ENCODE measurements at regions not wholly inside any gene's neighbourhood (a gene's known extent, or its start where the extent isn't known, plus 50 kb on each side); places are given as distances from the start of the nearest gene placed in this dataset.

- DNase-seq, result no peak
These were observed 174.4 kb upstream of the KIAA1217 start for GRCh38 chr10:24034571-24034970.

DNA sequence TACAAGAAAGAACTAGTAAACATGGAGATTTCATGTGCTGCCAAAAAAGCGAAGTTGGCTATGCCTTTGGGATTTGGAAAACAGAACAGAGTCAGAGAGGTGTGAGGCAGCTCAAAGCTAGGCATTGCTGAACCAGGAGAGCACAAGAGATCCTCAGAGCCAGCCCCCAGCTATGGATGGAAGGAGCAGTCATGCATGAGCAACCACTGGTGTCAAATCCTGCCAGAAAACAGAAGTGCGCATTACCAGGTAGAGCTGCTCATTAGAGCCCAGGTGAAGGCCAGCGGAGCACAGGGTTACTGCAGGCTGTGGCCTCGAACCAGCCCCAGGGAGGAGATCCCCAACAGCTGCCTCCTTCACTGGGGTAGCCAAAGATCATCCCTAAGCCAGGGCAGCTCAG, 173.2 kb upstream of the KIAA1217 start:
- DNase-seq, result no peak

DNA sequence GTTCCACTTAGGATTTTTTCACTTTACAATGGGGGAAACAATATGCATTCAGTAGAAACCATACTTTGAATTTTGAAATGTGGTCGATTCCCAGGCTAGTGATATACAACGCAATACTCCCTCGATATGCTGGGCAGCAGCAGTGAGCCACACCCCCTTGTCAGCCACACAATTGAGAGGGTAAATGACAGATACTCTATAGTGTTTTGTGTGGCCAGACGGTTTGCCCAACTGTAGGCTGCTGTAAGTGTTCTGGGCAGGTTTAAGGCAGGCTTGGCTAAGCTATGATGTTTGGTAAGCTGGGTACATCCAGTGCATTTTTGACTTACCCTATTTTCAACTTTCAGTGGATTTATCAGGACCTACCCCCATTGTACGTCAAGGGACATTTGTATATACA, 169.6 kb upstream of the KIAA1217 start:
- DNase-seq, result no peak

- DNase-seq, result no peak
These were observed 169.0 kb upstream of the KIAA1217 start for GRCh38 chr10:24039897-24040296.

- DNase-seq, result peak; percentile 29
These were observed 167.9 kb upstream of the KIAA1217 start for GRCh38 chr10:24041034-24041433.

- DNase-seq, result no peak
These were observed 167.1 kb upstream of the KIAA1217 start for GRCh38 chr10:24041834-24042233.

DNA sequence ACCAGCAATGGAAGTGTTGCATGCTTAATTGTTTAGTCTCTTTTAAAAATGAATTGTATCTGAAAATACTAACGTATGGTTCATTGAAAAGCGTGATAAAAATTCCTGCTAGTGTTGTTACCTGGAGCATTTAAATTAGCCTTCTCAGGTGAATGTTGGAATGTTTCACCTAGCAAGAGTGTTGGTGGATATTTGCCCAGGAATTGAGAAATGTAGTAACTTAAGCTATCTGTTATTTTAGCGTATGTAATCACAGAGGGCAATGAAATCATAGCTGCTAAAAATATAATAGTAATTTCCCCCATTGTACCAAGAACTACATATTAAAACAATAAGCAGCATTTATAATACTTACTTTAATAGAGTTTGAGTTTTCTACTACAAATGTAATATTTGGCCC, 166.1 kb upstream of the KIAA1217 start:
- DNase-seq, result no peak

DNA sequence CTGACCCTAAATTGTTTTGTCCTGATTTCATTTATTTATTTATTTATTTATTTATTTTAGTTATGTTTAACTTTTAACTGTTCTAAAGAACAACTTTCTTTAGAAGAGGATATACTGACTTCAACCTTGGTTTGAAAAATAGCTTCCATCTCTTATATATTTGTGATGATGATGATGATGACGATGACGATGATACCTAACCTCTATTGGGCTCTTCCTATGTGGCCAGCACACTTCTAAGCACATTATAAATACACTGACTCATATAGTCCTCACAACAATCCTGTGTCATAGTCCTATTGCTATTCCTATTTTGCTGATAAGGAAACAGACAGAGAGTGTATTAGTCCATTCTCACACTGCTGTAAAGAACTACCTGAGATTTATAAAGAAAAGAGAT, 162.9 kb upstream of the KIAA1217 start:
- DNase-seq, result no peak

GRCh38 chr10:24047176-24047575, 161.8 kb upstream of the KIAA1217 start:
- DNase-seq, result no peak

- DNase-seq, result no peak
These were observed 154.5 kb upstream of the KIAA1217 start for GRCh38 chr10:24054421-24054820.

DNA sequence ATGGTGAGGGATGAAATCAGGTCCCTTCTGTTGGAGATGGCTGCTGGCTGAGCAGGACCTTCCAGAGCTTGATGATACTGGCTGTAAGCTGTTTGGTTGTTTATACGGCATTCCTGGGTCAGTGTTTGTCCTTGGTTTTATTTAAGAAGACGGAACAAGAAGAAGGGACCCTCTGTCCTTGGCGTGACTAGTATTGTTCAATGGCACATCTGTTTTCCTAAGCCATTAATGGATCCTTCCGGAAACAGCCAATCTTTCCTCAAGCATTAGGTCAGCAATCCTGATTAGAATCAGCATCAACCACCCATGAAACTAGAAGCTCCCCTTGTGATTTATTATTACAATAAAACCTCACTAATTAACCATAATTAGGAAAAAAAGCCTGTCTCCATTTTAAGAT, 128.7 kb upstream of the KIAA1217 start:
- no peak for DNase-seq

GRCh38 chr10:24086296-24087086, 122.4 kb upstream of the KIAA1217 start:
- DNase-seq, result peak; percentile 49

GRCh38 chr10:24091256-24091655, 117.7 kb upstream of the KIAA1217 start:
- DNase-seq, result no peak

- no peak for DNase-seq
These were observed 112.7 kb upstream of the KIAA1217 start for GRCh38 chr10:24096281-24096680.

DNA sequence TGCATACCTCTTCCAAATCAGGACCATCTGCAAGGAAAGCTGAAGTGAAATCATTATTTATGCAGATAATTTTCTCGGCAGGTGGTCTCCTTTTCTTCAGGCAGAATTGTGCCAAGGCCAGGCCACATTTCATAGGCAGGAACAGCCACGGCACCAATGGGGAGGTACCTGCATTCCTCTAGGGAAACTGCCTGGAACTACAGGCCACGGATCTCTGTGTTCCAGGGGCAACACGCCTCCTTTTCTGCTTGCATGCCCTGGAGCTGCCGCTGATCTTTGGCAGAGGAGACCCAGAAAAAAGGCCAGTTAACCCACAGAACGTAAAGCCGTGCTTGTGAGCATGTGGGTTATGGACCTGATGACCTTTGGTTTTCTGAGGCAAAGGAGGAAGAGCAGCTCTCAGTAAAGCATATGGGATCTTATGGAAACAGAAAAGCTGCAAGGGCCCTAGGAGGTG, 111.2 kb upstream of the KIAA1217 start:
- DNase-seq, result peak; percentile 69

DNA sequence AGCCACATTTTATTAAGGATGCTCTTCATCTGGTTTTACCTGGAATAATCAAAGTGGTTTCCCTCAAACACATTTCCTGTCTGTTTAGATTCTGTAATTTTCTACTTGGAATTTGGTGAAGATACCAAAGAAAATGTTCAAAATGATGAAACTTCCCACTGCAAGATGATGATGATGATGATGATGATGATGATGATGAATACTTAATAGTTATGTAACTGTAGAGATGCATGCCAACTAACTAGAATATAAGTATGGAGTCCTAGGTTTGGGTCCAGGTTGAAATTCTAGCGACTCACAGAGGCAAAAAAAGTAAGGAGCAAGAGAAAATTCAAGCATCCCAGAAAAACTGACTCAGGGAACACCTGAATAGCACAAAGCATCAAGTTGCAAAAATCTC, 104.0 kb upstream of the KIAA1217 start:
- no peak for DNase-seq

GRCh38 chr10:24113901-24114300, 95.0 kb upstream of the KIAA1217 start:
- DNase-seq, result no peak

DNA sequence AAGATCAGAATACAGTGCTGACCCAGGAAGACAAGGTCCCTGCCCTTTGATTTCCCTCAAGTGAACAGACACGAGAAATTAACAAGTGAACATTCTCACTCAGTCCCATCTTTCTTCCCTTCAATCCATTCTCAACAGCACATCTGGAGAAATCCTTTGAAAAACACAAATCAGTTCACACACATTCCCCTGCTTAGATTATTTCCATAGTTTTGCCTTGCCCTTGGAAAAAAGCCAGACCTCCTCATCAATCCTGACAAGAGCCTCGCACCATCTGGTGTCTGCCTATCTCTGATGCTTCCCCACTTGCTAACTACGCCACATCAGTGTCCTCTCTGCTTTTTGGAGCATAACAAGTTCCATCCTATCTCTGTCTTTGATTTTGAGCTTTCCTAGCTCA, 94.4 kb upstream of the KIAA1217 start:
- no peak for DNase-seq

- DNase-seq, result no peak
These were observed 93.5 kb upstream of the KIAA1217 start for GRCh38 chr10:24115403-24115802.

GRCh38 chr10:24118246-24118645, 90.7 kb upstream of the KIAA1217 start:
- peak; percentile 53 for DNase-seq

DNA sequence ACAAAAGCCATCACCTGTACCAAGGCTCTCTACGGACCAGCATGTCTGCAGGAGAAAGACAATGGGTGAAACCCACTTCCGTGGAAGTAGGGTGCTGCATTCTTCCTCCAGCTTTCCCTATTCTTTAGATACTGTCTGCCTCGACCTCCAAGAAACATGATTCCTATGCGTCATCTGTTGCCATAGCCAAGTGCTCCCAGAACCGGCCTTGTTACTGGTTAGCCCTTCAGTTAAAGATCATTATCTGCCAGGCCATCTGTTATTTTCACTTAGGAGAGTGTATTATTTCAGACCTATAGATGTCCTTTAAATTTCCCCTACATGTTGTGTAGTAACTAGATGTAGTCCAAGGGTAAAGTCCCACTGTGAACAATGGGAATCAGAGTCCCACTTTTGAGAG, 89.0 kb upstream of the KIAA1217 start:
- no peak for DNase-seq

- DNase-seq, result no peak
These were observed 88.3 kb upstream of the KIAA1217 start for GRCh38 chr10:24120646-24121045.

DNA sequence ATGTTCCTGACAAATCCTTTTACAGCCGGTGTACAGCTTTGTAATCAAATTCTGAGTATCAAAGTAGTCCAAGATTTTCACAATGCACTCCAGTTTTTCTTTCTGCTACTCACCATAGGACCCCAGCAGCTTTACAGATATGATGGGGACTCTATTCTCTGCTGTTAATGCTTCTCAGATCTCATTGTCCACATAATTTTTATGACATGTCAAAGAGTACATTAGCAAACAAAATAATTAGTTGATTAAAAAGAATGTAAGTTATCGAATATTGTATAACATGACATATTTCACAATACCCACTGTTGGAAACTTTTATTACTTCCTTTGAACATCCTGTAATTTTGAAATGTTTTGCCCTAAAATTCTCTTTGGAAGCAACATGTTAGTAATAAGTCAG, 81.4 kb upstream of the KIAA1217 start:
- DNase-seq, result no peak

GRCh38 chr10:24128066-24128730, 80.7 kb upstream of the KIAA1217 start:
- DNase-seq, result no peak

All from right kidney (tissue), 1 donor.